ENCODE measurements at regions not wholly inside any gene's neighbourhood (a gene's known extent, or its start where the extent isn't known, plus 50 kb on each side); places are given as distances from the start of the nearest gene placed in this dataset.

- no peaks in the 10 kb centered on the region for H3K36me3 Mint-ChIP-seq
- no peak overlapping the region for H3K4me2 ChIP-seq
- no peak for DNase-seq (ENCODE audit: low spot score)
These were observed 80.8 kb upstream of the POU3F1 start for GRCh38 chr1:38127428-38127827.

DNA sequence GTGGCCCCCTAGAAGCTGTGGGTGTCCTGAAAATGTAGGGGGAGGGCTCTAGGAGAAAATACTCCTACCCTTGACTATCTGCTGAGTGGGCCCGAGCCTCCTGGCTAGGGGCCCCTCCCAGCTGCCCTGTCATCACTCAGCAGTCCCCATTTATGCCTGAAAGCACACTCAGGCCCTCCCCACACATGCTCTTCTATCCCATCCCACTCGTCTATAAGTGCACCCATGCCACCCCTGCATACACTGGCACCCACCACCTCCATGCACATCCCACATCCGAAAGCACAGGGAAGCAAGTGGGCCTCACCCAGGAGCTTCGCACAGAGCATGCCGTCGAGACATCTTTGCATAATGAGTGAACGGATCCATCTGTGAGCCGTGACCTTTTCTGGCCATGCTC, 80.4 kb upstream of the POU3F1 start:
- Histone ChIP-seq H3K4me3 (no peak overlapping the region), H3K27me3 (no peaks in the 10 kb centered on the region), H2AFZ (replicated peaks) (no peak overlapping the region), H3K79me2 (ENCODE audit: low read depth) (no peaks in the 10 kb centered on the region), H3F3A (ENCODE audit: low read depth) (peaks cover 4% of the 10 kb centered on the region), H3K4me2 (no peak overlapping the region), H3K9ac (no peak overlapping the region), H3K4me1 (peaks cover 15% of the 10 kb centered on the region), H3K9me3 (ENCODE audit: low read depth) (no peaks in the 10 kb centered on the region), H4K20me1 (ENCODE audit: low read depth) (no peaks in the 10 kb centered on the region), H3K27ac (no peak overlapping the region), H3K36me3 (no peaks in the 10 kb centered on the region)
- Mint-ChIP-seq H3K27ac (no peak overlapping the region), H3K9me3 (no peaks in the 10 kb centered on the region), H3K4me1 (peaks cover 35% of the 10 kb centered on the region), H3K4me3 (no peak overlapping the region), H3K27me3 (ENCODE audit: insufficient read depth, low read depth) (peaks cover 6% of the 10 kb centered on the region), H3K36me3 (no peaks in the 10 kb centered on the region)
- no peak for DNase-seq (ENCODE audit: low spot score)
- no peak for TF ChIP-seq EZH2 (IDR thresholded peaks at IDR 0.05)
- TF ChIP-seq EZH2phosphoT487 (IDR thresholded peaks at IDR 0.05), result no peak
- TF ChIP-seq, protein P1, sequence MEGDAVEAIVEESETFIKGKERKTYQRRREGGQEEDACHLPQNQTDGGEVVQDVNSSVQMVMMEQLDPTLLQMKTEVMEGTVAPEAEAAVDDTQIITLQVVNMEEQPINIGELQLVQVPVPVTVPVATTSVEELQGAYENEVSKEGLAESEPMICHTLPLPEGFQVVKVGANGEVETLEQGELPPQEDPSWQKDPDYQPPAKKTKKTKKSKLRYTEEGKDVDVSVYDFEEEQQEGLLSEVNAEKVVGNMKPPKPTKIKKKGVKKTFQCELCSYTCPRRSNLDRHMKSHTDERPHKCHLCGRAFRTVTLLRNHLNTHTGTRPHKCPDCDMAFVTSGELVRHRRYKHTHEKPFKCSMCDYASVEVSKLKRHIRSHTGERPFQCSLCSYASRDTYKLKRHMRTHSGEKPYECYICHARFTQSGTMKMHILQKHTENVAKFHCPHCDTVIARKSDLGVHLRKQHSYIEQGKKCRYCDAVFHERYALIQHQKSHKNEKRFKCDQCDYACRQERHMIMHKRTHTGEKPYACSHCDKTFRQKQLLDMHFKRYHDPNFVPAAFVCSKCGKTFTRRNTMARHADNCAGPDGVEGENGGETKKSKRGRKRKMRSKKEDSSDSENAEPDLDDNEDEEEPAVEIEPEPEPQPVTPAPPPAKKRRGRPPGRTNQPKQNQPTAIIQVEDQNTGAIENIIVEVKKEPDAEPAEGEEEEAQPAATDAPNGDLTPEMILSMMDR (IDR thresholded peaks at IDR 0.05), result no peak

More at GRCh38 chr1:38127428-38127827, 80.8 kb upstream of the POU3F1 start:
- Histone ChIP-seq H2AFZ (replicated peaks) (no peak overlapping the region), H3K4me3 (no peak overlapping the region), H4K20me1 (ENCODE audit: low read depth) (no peaks in the 10 kb centered on the region), H3K9ac (no peak overlapping the region), H3K36me3 (no peaks in the 10 kb centered on the region), H3K79me2 (ENCODE audit: low read depth) (no peaks in the 10 kb centered on the region), H3K9me3 (ENCODE audit: low read depth) (no peaks in the 10 kb centered on the region), H3K4me1 (peaks cover 15% of the 10 kb centered on the region), H3K27me3 (no peaks in the 10 kb centered on the region), H3F3A (ENCODE audit: low read depth) (peaks cover 4% of the 10 kb centered on the region), H3K27ac (no peak overlapping the region)
- Mint-ChIP-seq H3K27ac (no peak overlapping the region), H3K4me3 (no peak overlapping the region), H3K9me3 (no peaks in the 10 kb centered on the region), H3K27me3 (ENCODE audit: insufficient read depth, low read depth) (peaks cover 8% of the 10 kb centered on the region), H3K4me1 (peaks cover 39% of the 10 kb centered on the region)
- TF ChIP-seq, protein P1 (IDR thresholded peaks at IDR 0.05), result no peak
- TF ChIP-seq EZH2phosphoT487 (IDR thresholded peaks at IDR 0.05), result no peak
- no peak for TF ChIP-seq EZH2 (IDR thresholded peaks at IDR 0.05)

- Mint-ChIP-seq H3K27ac (no peak overlapping the region), H3K9me3 (no peaks in the 10 kb centered on the region), H3K36me3 (no peaks in the 10 kb centered on the region), H3K4me1 (peaks cover 30% of the 10 kb centered on the region), H3K4me3 (no peak overlapping the region), H3K27me3 (ENCODE audit: insufficient read depth, low read depth) (peaks cover 7% of the 10 kb centered on the region)
- Histone ChIP-seq H4K20me1 (ENCODE audit: low read depth) (no peaks in the 10 kb centered on the region), H3K4me1 (peaks cover 15% of the 10 kb centered on the region), H3K27ac (no peak overlapping the region), H3K79me2 (ENCODE audit: low read depth) (no peaks in the 10 kb centered on the region), H3K4me2 (no peak overlapping the region), H3K36me3 (no peaks in the 10 kb centered on the region), H3K9me3 (ENCODE audit: low read depth) (no peaks in the 10 kb centered on the region), H2AFZ (replicated peaks) (no peak overlapping the region), H3F3A (ENCODE audit: low read depth) (peaks cover 4% of the 10 kb centered on the region), H3K4me3 (no peak overlapping the region), H3K9ac (no peak overlapping the region), H3K27me3 (no peaks in the 10 kb centered on the region)
- no peak for TF ChIP-seq EZH2phosphoT487 (IDR thresholded peaks at IDR 0.05)
- TF ChIP-seq, protein P1 (IDR thresholded peaks at IDR 0.05), result no peak
- no peak for TF ChIP-seq EZH2 (IDR thresholded peaks at IDR 0.05)
- no peak for DNase-seq (ENCODE audit: low spot score)
These were observed 79.4 kb upstream of the POU3F1 start for GRCh38 chr1:38125837-38126520.
